Fibroblast of peridontal ligament (primary cell): ENCODE measurements at regions not wholly inside any gene's neighbourhood (a gene's known extent, or its start where the extent isn't known, plus 50 kb on each side); places are given as distances from the start of the nearest gene placed in this dataset.
"Not testable (repeated sequence)": the region's sequence is repeated elsewhere in the genome, so short reads cannot be mapped to it uniquely, and the experiment has no call there.

Experiments
- DNase-seq: peaks from one replicate; pipeline ENCODE4 v3.0.0-alpha.2; 2010; ENCODE audit errors: extremely low read depth

- no peak for DNase-seq
Observed at GRCh38 chr18:34480162-34480700, 229.9 kb upstream of the DTNA start.

GRCh38 chr18:34482204-34482603, 227.9 kb upstream of the DTNA start:
- no peak for DNase-seq

- no peak for DNase-seq
Observed at GRCh38 chr18:34483198-34483597, 226.9 kb upstream of the DTNA start.

GRCh38 chr18:34491719-34492118, 218.4 kb upstream of the DTNA start:
- no peak for DNase-seq

GRCh38 chr18:34492652-34493051, 217.4 kb upstream of the DTNA start:
- no peak for DNase-seq

GRCh38 chr18:34493099-34493544, 217.0 kb upstream of the DTNA start:
- DNase-seq: peak; percentile 54

GRCh38 chr18:34493566-34494358, 216.3 kb upstream of the DTNA start:
- DNase-seq: no peak

- no peak for DNase-seq
Observed at GRCh38 chr18:34494359-34494696, 215.8 kb upstream of the DTNA start.

- peak; percentile 2 for DNase-seq
Observed at GRCh38 chr18:34495506-34495905, 214.6 kb upstream of the DTNA start.

- no peak for DNase-seq
Observed at GRCh38 chr18:34501553-34501952, 208.5 kb upstream of the DTNA start.

GRCh38 chr18:34506198-34506597, 203.9 kb upstream of the DTNA start:
- no peak for DNase-seq

GRCh38 chr18:34509163-34509562, 200.9 kb upstream of the DTNA start:
- no peak for DNase-seq

GRCh38 chr18:34509879-34510586, 200.1 kb upstream of the DTNA start:
- no peak for DNase-seq

- no peak for DNase-seq
Observed at GRCh38 chr18:34510926-34511325, 199.2 kb upstream of the DTNA start.

- DNase-seq: no peak
Observed at GRCh38 chr18:34511435-34511834, 198.7 kb upstream of the DTNA start.

GRCh38 chr18:34511879-34512278, 198.2 kb upstream of the DTNA start:
- DNase-seq: no peak

GRCh38 chr18:34514238-34514637, 195.9 kb upstream of the DTNA start:
- no peak for DNase-seq

GRCh38 chr18:34514957-34515356, 195.1 kb upstream of the DTNA start:
- no peak for DNase-seq

- not testable (repeated sequence) for DNase-seq
Observed at GRCh38 chr18:34516355-34516754, 193.7 kb upstream of the DTNA start.

- not testable (repeated sequence) for DNase-seq
Observed at GRCh38 chr18:34516996-34517395, 193.1 kb upstream of the DTNA start.

GRCh38 chr18:34521040-34521439, 189.1 kb upstream of the DTNA start:
- no peak for DNase-seq

- no peak for DNase-seq
Observed at GRCh38 chr18:34522603-34523002, 187.5 kb upstream of the DTNA start.

- DNase-seq: no peak
Observed at GRCh38 chr18:34525244-34525643, 184.9 kb upstream of the DTNA start.
